Activated CD4-positive, alpha-beta memory T cell treated with anti-CD3 and anti-CD28 coated beads for 36 hours (primary cell): ENCODE measurements at regions not wholly inside any gene's neighbourhood (a gene's known extent, or its start where the extent isn't known, plus 50 kb on each side); places are given as distances from the start of the nearest gene placed in this dataset.

ENCODE experiments used
- CTCF ChIA-PET: fragments of 350-600 bp; sonication (Branson Sonifier 250); formaldehyde crosslinking; loops from one replicate; lab custom pipeline; 2021; ENCODE audit warnings: antibody characterized with exemption, inconsistent platforms; lab: Charles Lee
- POLR2A ChIA-PET: fragments of 350-600 bp; sonication (Branson Sonifier 250); formaldehyde crosslinking; loops from one replicate; lab custom pipeline; 2021; ENCODE audit warnings: antibody characterized with exemption; lab: Charles Lee
- DNase-seq: peaks from one replicate; pipeline ENCODE4 v3.0.0-alpha.2; 2020
- H3K27ac Mint-ChIP-seq: one replicate; pipeline ENCODE4 v1.8.0; 2021; ENCODE audit warnings: mixed read lengths
- H3K27me3 Mint-ChIP-seq: one replicate; pipeline ENCODE4 v1.8.0; 2021; ENCODE audit warnings: mixed read lengths
- H3K36me3 Mint-ChIP-seq: one replicate; pipeline ENCODE4 v1.8.0; 2021; ENCODE audit warnings: mixed read lengths
- H3K4me1 Mint-ChIP-seq: one replicate; pipeline ENCODE4 v1.8.0; 2021; ENCODE audit warnings: low read depth, mixed read lengths
- H3K4me3 Mint-ChIP-seq: one replicate; pipeline ENCODE4 v1.8.0; 2021; ENCODE audit warnings: mild to moderate bottlenecking, mixed read lengths
- H3K9me3 Mint-ChIP-seq: one replicate; pipeline ENCODE4 v1.8.0; 2021; ENCODE audit warnings: mixed read lengths
- intact Hi-C: fragments of 100-400 bp; cut with micrococcal nuclease; formaldehyde crosslinking; loops from one replicate; pipeline ENCODE4 v1.15.1; 2023

DNA sequence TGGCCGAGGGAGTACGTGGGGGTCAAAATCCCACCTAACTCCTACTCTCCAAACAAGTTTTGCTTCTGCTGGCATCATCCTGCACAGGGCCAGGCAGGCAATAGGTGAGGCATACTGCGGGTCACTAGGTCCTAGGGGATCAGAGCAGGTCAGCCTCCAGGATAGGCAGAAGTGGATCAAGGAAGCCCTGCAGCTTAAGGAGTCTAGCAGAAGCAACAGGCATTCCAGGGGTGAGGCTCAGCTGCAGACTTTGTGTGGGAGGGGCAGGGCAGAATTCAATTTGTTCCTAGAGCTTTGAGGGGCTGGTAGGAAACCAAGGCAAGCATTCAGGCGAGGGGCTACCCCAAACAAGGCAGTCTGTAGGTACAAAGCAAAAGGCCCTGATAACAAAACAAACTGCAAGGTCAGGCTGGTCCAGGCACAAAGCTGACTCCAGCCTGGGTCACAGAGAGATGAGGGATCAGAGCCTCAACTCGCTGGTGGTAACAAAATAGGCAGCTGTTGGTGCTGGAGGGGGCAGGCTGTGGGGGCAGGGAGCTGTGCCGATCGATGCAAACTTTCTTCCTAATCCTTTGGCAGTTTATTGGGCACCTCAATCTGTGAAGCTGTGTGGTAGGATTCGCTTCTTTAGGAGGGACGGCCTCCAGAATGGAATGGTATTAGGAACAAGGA lies 80.2 kb upstream of the CALM2 start:
- Mint-ChIP-seq H3K9me3 (no peaks in the 10 kb centered on the region), H3K27me3 (no peaks in the 10 kb centered on the region), H3K4me1 (no peaks in the 10 kb centered on the region), H3K36me3 (no peaks in the 10 kb centered on the region), H3K4me3 (no peak overlapping the region), H3K27ac (no peak overlapping the region)
- CTCF ChIA-PET, result no interaction called here
- no peak for DNase-seq
- POLR2A ChIA-PET, result no interaction called here
- intact Hi-C loops, result no loop called here

DNA sequence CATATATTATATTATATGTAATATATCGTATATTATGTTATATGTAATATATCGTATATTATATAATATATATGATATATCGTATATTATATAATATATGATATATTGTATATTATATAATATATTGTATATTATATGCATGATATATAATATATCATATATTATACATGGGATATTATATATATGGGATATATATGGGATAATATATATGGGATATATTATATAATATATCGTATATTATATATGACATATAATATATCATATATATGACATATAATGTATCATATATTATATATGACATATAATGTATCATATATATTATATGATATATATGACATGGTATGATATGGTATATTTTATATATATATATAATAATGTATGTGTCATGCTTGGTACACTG lies 79.5 kb upstream of the CALM2 start:
- Mint-ChIP-seq H3K27ac (no peak overlapping the region), H3K9me3 (no peaks in the 10 kb centered on the region), H3K4me3 (no peak overlapping the region), H3K36me3 (no peaks in the 10 kb centered on the region), H3K27me3 (no peaks in the 10 kb centered on the region), H3K4me1 (no peaks in the 10 kb centered on the region)
- intact Hi-C loops, result no loop called here
- POLR2A ChIA-PET, result no interaction called here
- CTCF ChIA-PET, result no interaction called here
- DNase-seq, result no peak

DNA sequence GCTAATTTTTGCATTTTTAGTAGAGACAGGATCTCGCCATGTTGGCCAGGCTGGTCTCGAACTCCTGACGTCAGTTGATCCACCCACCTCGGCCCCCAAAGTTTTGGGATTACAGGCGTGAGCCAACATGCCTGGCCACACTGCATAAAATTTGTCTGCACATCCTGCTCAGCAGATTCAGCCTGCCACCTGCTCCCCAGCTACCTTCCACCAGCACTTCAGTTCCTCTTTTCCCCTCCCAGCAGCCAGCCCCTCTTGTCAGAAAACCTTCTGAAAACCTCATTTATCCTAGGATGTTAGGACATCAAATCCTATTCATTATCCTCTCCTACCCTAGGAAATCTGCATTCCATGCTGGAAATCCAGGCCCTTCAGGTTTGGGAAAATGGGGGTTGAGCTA lies 78.2 kb upstream of the CALM2 start:
- Mint-ChIP-seq H3K9me3 (no peaks in the 10 kb centered on the region), H3K27me3 (peaks cover 4% of the 10 kb centered on the region), H3K4me3 (no peak overlapping the region), H3K36me3 (no peaks in the 10 kb centered on the region), H3K4me1 (no peaks in the 10 kb centered on the region), H3K27ac (no peak overlapping the region)
- no peak for DNase-seq
- ChIA-PET POLR2A (interaction anchor here (0.6 kb wide), 1 partner anchor 145 kb away, joined by 3 read pairs; no protein-coding TSS in a partner anchor), CTCF (no interaction called here)
- intact Hi-C loops, result no loop called here

DNA sequence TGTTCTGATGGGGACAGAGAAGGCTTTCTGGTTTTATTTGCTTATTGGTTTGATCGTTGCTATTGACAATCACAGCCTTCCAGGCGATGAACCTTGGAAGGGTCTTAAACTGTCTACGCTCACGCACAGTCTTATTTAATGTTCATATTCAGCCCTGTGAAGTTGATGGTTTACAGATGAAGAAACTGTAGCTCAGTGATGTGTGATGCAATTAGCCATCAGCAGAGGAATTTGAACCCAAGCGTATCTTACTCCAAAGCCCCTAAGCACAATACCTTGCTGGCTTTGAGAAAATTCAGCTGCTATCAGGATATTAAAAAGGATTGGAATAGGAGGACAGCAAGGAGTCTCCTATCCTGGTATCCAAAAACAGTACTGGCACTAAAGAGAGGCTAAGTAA lies 77.1 kb upstream of the CALM2 start:
- ChIA-PET CTCF (no interaction called here), POLR2A (interaction anchor here (0.6 kb wide), 1 partner anchor 311 kb away, joined by 3 read pairs; no protein-coding TSS in a partner anchor)
- no peak for DNase-seq
- Mint-ChIP-seq H3K4me1 (no peaks in the 10 kb centered on the region), H3K4me3 (no peak overlapping the region), H3K36me3 (no peaks in the 10 kb centered on the region), H3K27ac (no peak overlapping the region), H3K9me3 (no peaks in the 10 kb centered on the region), H3K27me3 (peaks cover 4% of the 10 kb centered on the region)
- intact Hi-C loops, result no loop called here

DNA sequence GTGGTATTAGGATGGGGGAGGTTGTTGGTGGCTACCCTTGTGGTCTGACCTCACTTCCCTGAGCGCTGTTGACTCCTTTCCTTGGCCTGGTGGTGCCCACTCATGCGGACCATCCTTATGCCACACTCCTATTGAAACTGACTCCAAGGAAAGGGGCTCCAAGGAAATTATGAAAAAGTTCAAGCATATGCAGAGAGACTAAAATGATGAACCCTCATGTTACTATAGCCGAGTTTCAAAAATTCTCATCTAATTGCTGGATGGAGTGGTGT lies 75.0 kb upstream of the CALM2 start:
- Mint-ChIP-seq H3K9me3 (no peaks in the 10 kb centered on the region), H3K27ac (no peak overlapping the region), H3K27me3 (peaks cover 4% of the 10 kb centered on the region), H3K4me3 (no peak overlapping the region), H3K36me3 (no peaks in the 10 kb centered on the region), H3K4me1 (no peaks in the 10 kb centered on the region)
- POLR2A ChIA-PET, result no interaction called here
- intact Hi-C loops, result no loop called here
- CTCF ChIA-PET, result no interaction called here
- DNase-seq, result no peak

DNA sequence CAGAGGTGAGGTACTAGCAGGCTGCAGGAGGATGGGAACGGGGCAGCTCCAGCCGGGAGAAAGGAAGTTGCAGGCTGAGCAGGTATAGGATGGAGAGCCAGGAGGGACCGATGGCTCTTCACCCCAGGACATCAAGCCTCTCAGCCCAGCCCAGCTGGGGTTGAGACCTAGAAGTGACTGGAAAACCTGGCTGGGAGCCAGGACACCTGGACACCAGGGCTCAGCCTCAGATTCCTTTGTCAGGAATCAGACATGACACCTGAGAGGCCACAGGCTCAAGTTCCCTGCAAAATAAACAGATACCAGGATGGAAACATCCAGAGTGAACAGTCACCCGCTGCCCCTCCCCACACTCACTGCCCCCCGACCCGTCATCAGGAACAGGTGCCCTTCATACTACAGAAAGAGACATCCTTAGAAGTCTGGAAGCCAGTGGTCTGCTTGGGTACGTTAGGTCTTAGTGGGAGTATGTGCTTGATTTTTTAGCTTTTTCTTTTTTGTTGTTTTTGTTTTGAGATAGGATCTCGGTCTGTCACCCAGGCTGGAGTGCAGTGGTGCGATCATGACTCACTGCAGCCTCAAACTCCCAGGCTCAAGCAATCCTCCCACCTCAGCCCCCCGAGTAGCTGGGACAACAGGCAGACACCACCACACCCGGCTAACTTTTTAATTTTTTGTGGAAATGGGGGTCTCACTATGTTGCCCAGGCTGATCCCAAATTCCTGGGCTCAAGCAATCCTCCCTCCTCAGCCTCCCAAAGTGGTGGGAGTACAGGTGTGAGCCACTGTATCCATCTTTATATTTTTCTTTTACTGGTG lies 74.5 kb upstream of the CALM2 start:
- H3K27me3 Mint-ChIP-seq, result peaks cover 4% of the 10 kb centered on the region

DNA sequence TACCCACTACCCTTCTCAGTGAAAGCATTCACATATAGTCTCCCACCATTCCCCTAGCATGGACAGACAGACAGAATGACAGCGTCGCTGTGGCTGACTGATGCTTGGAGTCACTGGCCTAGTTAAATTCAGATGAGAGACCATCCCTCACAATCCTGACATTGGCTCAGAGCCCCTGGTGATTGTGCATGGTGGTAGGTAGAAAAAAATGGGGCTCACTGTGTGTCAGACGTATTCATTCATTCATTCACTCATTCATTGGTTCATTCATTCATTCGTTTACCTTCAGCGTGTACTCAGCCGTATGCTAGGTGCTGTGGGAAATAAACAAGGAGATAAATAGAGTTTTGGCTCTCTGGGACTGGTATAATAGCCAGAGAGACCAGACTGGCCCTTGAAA lies 73.6 kb upstream of the CALM2 start:
- no peak for DNase-seq
- Mint-ChIP-seq H3K27me3 (peaks cover 4% of the 10 kb centered on the region), H3K36me3 (no peaks in the 10 kb centered on the region), H3K4me3 (no peak overlapping the region), H3K27ac (no peak overlapping the region), H3K9me3 (no peaks in the 10 kb centered on the region), H3K4me1 (no peaks in the 10 kb centered on the region)
- ChIA-PET CTCF (no interaction called here), POLR2A (no interaction called here)
- intact Hi-C loops, result no loop called here

More for the DNA sequence above, 74.5 kb upstream of the CALM2 start:
- H3K4me1 Mint-ChIP-seq, result no peaks in the 10 kb centered on the region
- CTCF ChIA-PET, result no interaction called here
- H3K36me3 Mint-ChIP-seq, result no peaks in the 10 kb centered on the region
- no peak overlapping the region for H3K27ac Mint-ChIP-seq
- H3K9me3 Mint-ChIP-seq, result no peaks in the 10 kb centered on the region
- H3K4me3 Mint-ChIP-seq, result no peak overlapping the region
- no peak for DNase-seq
- intact Hi-C loops, result no loop called here
- POLR2A ChIA-PET, result no interaction called here

DNA sequence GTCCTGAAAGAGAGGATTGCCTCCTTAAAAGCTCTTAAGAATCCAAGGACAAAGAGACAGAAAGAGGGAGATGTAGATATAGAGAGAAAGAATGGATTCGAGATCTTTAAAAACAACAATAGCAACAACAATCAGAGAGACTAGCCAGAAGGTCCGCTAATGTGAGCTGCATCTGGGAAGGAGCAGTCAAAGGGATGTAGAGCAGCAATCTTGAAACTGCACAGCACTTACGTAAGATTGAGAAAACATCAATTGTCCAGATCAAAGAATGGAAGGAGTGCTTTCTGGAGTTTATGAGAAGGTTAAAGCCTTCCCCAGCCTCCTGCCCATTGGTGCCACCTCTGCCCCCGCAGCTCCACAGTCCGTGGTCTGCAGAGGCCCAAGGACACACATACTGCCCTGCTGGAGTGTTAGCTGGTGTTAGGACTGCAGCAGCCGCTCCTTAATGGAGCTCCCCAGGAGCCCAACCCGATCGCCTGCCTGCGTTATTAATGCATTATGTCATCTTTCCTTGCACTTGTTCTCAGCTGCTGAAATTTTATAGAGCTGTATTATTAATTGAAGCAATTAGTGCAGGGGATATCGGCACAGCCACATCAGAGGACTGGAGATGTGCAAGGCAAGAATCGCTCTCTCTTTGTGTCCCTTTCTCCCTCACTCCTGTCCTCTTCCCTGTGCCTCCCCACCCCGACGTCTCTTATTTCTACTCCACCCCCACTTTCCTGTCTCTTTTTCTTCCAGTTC lies 73.0 kb upstream of the CALM2 start:
- intact Hi-C loops, result no loop called here
- H3K36me3 Mint-ChIP-seq, result no peaks in the 10 kb centered on the region
- H3K4me3 Mint-ChIP-seq, result no peak overlapping the region
- no peak for DNase-seq
- ChIA-PET POLR2A (no interaction called here), CTCF (no interaction called here)
- peaks cover 4% of the 10 kb centered on the region for H3K27me3 Mint-ChIP-seq
- H3K9me3 Mint-ChIP-seq, result no peaks in the 10 kb centered on the region
- no peak overlapping the region for H3K27ac Mint-ChIP-seq
- no peaks in the 10 kb centered on the region for H3K4me1 Mint-ChIP-seq

DNA sequence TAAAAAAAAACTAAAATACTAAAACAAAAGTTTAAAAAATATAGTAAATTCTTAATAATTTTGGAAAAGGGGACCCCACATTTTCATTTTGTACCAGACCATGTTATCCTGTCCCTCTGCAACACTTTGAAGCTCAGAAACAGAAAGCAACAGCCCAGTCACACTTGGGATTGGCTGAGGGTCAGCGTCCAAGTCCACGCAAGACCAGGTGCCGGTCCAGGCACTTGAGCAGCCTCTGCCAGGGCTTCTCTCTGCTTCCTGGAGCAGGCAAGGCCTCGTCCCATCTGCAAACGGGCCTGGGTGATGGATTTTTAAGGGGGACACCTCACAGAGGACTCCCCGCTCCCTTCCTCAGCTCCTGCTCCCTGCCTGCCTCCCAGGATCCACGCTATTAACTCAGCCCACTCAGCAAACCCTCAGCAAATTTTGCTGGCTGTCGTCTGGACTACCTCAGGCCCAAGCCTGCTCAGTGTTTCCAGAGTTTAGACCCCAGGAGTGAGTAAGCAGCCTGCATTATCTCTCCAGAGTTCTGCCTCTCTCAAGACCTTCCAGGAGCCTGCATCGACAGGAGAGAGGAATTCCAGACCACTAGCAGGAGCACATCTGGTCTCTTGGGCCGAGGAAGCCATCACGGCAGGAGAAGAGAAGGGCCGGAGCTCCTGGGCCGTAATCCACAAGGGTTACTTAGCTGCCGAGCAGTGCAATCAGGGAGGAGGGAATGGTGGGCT lies 67.4 kb upstream of the CALM2 start:
- DNase-seq, result no peak
- POLR2A ChIA-PET, result no interaction called here
- H3K9me3 Mint-ChIP-seq, result no peaks in the 10 kb centered on the region
- peaks cover 2% of the 10 kb centered on the region for H3K27me3 Mint-ChIP-seq
- H3K36me3 Mint-ChIP-seq, result no peaks in the 10 kb centered on the region
- intact Hi-C loops, result no loop called here
- CTCF ChIA-PET, result interaction anchor here (0.7 kb wide), 1 partner anchor 16 kb away, joined by 3 read pairs; no protein-coding TSS in a partner anchor
- H3K4me3 Mint-ChIP-seq, result no peak overlapping the region
- no peaks in the 10 kb centered on the region for H3K4me1 Mint-ChIP-seq
- H3K27ac Mint-ChIP-seq, result no peak overlapping the region

DNA sequence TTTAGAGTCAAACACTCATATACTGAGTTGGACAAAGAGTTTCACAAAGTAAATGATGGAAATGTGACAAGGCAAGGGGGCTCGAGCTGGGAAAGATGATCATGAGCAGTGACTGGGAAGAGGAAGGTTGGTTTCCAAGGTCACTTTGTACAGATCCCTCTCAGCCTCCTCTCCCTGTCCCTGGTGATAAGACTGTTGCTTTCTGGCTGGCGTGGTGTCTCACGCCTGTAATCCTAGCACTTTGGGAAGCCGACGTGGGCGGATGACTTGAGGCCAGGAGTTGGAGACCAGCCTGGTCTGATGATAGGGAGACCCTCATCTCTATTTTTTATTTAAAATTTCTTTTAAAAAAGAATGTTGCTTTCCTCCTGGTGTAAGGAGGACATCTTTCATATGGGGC lies 65.4 kb upstream of the CALM2 start:
- no peak for DNase-seq
- intact Hi-C loops, result no loop called here
- Mint-ChIP-seq H3K9me3 (no peaks in the 10 kb centered on the region), H3K27me3 (peaks cover 2% of the 10 kb centered on the region), H3K4me3 (no peak overlapping the region), H3K27ac (no peak overlapping the region), H3K4me1 (peaks cover 3% of the 10 kb centered on the region), H3K36me3 (no peaks in the 10 kb centered on the region)
- ChIA-PET CTCF (interaction anchor here (1.5 kb wide), 1 partner anchor 31 kb away, joined by 3 read pairs; no protein-coding TSS in a partner anchor), POLR2A (no interaction called here)

DNA sequence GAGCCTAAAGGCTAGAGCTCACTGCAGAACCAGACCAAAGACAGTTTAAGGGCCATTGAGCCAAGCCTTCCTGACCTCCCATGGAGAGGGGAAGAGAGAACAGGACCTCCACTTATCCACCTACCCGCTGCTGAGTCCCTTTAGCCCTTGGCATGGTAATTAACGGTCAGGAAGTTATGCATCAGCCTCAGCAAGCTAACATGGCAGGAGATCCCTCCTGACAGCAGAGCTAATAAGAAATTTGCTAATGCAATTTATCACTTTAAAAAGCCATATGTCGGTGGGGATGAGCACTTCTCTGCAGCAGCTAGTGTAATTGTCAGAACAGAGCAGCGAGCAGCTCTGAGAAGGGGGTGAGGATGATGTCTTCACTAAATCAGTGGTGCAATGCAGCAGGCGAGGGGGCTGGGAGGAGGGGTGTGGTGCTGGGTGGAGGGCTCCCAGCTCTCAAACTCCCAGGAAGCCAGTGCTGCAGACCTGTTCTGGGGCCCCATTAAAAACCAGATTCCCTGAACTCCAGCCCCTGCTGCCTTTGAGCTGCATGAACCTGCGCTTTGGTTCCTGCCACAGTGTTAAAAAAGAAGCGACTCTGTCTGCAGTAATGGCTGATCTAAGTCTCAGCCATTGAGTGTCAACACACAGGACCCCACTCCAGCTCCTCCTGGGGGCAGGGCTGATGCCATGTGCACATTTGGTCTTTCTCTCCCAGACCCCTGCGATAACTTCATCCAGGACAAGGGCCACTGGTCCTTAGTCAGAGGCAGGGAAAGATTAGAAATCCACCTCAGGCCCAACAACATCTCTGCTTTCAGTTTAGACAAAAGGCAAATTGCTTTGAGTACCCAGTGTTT lies 63.0 kb upstream of the CALM2 start:
- DNase-seq, result no peak
- Mint-ChIP-seq H3K36me3 (no peaks in the 10 kb centered on the region), H3K27ac (no peak overlapping the region), H3K4me3 (no peak overlapping the region), H3K9me3 (no peaks in the 10 kb centered on the region), H3K4me1 (peaks cover 3% of the 10 kb centered on the region), H3K27me3 (peaks cover 2% of the 10 kb centered on the region)
- intact Hi-C loops, result no loop called here
- ChIA-PET POLR2A (no interaction called here), CTCF (no interaction called here)
